MM.1S (cell line): ENCODE measurements at regions not wholly inside any gene's neighbourhood (a gene's known extent, or its start where the extent isn't known, plus 50 kb on each side); places are given as distances from the start of the nearest gene placed in this dataset.
"Not testable (repeated sequence)": the region's sequence is repeated elsewhere in the genome, so short reads cannot be mapped to it uniquely, and the experiment has no call there.

Experiments used
- DNase-seq: peaks from one replicate; pipeline ENCODE4 v3.0.0-alpha.2; 2015
- H2AFZ ChIP-seq: fragments of 300-600 bp; sonication (generic); 2 replicates; pipeline ENCODE4 v1.6.0; 2016; ENCODE audit warnings: antibody characterized with exemption, low read length
- H3F3A ChIP-seq: fragments of 300-600 bp; sonication (generic); 2 replicates; pipeline ENCODE4 v1.6.1; 2016; ENCODE audit warnings: mild to moderate bottlenecking, antibody characterized with exemption, low read length, moderate library complexity, mixed read lengths; ENCODE audit not compliant: insufficient read depth
- H3K27ac ChIP-seq: fragments of 300-600 bp; sonication (generic); 2 replicates; pipeline ENCODE4 v1.5.1; 2016; ENCODE audit warnings: mild to moderate bottlenecking, low read length
- H3K27me3 ChIP-seq: fragments of 300-600 bp; sonication (generic); replicated peaks from 2 replicates; pipeline ENCODE4 v1.6.0; 2016; ENCODE audit warnings: low read length; ENCODE audit not compliant: insufficient read depth
- H3K36me3 ChIP-seq: fragments of 300-600 bp; sonication (generic); replicated peaks from 2 replicates; pipeline ENCODE4 v1.6.1; 2016; ENCODE audit warnings: mild to moderate bottlenecking, low read length, mixed read lengths; ENCODE audit not compliant: insufficient read depth
- H3K4me1 ChIP-seq: fragments of 300-600 bp; sonication (generic); 2 replicates; pipeline ENCODE4 v1.6.1; 2016; ENCODE audit warnings: low read length, mixed read lengths
- H3K4me2 ChIP-seq: fragments of 300-600 bp; sonication (generic); 2 replicates; pipeline ENCODE4 v1.6.0; 2016; ENCODE audit warnings: low read depth, low read length
- H3K4me3 ChIP-seq: fragments of 300-600 bp; sonication (generic); 2 replicates; pipeline ENCODE4 v1.5.1; 2016; ENCODE audit warnings: low read length, mixed read lengths
- H3K79me2 ChIP-seq: fragments of 300-600 bp; sonication (generic); 2 replicates; pipeline ENCODE4 v1.6.1; 2016; ENCODE audit warnings: mixed run types, low read length, mixed read lengths
- H3K9ac ChIP-seq: fragments of 300-600 bp; sonication (generic); 2 replicates; pipeline ENCODE4 v1.6.1; 2016; ENCODE audit warnings: low read length, mixed read lengths
- H3K9me2 ChIP-seq: fragments of 300-600 bp; sonication (generic); replicated peaks from 2 replicates; pipeline ENCODE4 v1.6.1; 2016; ENCODE audit warnings: mild to moderate bottlenecking, low read length, mixed read lengths; ENCODE audit not compliant: insufficient read depth
- H3K9me3 ChIP-seq: fragments of 300-600 bp; sonication (generic); replicated peaks from 2 replicates; pipeline ENCODE4 v1.6.1; 2016; ENCODE audit warnings: mild to moderate bottlenecking, low read length, mixed read lengths; ENCODE audit not compliant: insufficient read depth
- H4K20me1 ChIP-seq: fragments of 300-600 bp; sonication (generic); 2 replicates; pipeline ENCODE4 v1.6.1; 2016; ENCODE audit warnings: mild to moderate bottlenecking, low read length, moderate library complexity, mixed read lengths; ENCODE audit not compliant: insufficient read depth
- EZH2 ChIP-seq: fragments of 300-600 bp; sonication (generic); optimal IDR thresholded peaks from 2 replicates; pipeline ENCODE3; 2017; ENCODE audit warnings: low read depth, mild to moderate bottlenecking, antibody characterized with exemption, low read length, mixed read lengths
- EZH2phosphoT487 ChIP-seq: fragments of 300-600 bp; sonication (generic); IDR thresholded peaks from 2 replicates; pipeline ENCODE4 v1.6.1; 2018; ENCODE audit warnings: antibody characterized with exemption, low read length
- TF ChIP-seq, protein P1 (sequence below): fragments of 300-600 bp; sonication (generic); IDR thresholded peaks from 2 replicates; pipeline ENCODE4 v1.5.1; 2016; ENCODE audit warnings: antibody characterized with exemption, low read length, mixed read lengths

DNA sequence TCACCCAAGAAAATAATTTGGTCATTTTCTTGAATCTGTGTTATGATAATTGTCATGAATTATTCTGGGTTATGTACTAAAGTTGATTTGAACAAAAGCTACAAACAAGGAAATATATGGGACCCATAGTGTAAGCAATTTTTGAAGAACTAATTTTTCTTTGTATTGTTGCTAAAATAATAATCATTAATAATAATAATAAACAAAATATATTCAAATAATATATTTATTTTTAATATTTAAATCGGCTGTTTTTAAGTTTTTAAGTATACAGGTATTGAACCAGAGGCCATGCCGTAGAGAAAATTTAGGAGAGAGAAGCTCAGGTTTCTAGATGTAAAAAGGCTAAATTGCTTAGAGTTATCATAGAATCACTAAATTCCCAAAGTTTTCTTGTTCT lies 747.3 kb downstream of the LUZP2 start:
- Histone ChIP-seq H3F3A (no peaks in the 10 kb centered on the region), H3K27ac (no peak overlapping the region), H3K9ac (no peak overlapping the region), H3K27me3 (no peaks in the 10 kb centered on the region), H4K20me1 (no peaks in the 10 kb centered on the region), H3K4me3 (no peak overlapping the region), H3K4me1 (no peaks in the 10 kb centered on the region), H3K4me2 (no peak overlapping the region), H2AFZ (no peak overlapping the region), H3K36me3 (no peaks in the 10 kb centered on the region), H3K9me2 (no peaks in the 10 kb centered on the region), H3K9me3 (no peaks in the 10 kb centered on the region; the same call in 1 of the 2 replicates), H3K79me2 (no peaks in the 10 kb centered on the region)
- TF ChIP-seq EZH2 (no peak), EZH2phosphoT487 (no peak)
- TF ChIP-seq, protein P1, sequence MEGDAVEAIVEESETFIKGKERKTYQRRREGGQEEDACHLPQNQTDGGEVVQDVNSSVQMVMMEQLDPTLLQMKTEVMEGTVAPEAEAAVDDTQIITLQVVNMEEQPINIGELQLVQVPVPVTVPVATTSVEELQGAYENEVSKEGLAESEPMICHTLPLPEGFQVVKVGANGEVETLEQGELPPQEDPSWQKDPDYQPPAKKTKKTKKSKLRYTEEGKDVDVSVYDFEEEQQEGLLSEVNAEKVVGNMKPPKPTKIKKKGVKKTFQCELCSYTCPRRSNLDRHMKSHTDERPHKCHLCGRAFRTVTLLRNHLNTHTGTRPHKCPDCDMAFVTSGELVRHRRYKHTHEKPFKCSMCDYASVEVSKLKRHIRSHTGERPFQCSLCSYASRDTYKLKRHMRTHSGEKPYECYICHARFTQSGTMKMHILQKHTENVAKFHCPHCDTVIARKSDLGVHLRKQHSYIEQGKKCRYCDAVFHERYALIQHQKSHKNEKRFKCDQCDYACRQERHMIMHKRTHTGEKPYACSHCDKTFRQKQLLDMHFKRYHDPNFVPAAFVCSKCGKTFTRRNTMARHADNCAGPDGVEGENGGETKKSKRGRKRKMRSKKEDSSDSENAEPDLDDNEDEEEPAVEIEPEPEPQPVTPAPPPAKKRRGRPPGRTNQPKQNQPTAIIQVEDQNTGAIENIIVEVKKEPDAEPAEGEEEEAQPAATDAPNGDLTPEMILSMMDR: no peak
- DNase-seq: no peak

DNA sequence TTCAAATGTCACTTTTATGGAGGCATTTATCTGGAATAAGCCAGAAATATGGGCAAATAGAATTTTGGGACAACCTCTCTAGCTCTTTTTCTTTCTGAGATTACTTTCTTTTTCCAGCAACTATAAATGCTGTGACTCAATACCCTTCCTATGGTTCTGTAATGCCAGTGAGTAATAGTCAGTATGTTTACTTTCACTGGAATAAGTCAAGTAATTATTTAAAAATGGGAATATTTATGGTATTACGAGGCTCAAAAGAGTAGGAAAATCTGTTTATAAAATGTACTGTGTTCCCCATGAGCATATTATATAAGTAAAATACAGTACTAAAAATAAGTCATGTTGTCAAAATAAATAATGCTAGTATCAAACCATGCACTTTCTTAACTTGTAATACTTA lies 750.5 kb downstream of the LUZP2 start:
- no peak overlapping the region for H2AFZ ChIP-seq
- H3K9me2 ChIP-seq: no peaks in the 10 kb centered on the region
- no peak overlapping the region for H3K27ac ChIP-seq
- H3K4me3 ChIP-seq: no peak overlapping the region
- TF ChIP-seq, protein P1: no peak
- TF ChIP-seq EZH2phosphoT487 (no peak), EZH2 (no peak)
- no peaks in the 10 kb centered on the region for H3K79me2 ChIP-seq
- no peaks in the 10 kb centered on the region for H3K36me3 ChIP-seq
- DNase-seq: no peak
- no peaks in the 10 kb centered on the region; the same call in 1 of the 2 replicates for H3K9me3 ChIP-seq
- H4K20me1 ChIP-seq: no peaks in the 10 kb centered on the region
- no peak overlapping the region for H3K9ac ChIP-seq
- H3F3A ChIP-seq: no peaks in the 10 kb centered on the region
- no peaks in the 10 kb centered on the region for H3K27me3 ChIP-seq
- no peak overlapping the region for H3K4me2 ChIP-seq
- H3K4me1 ChIP-seq: no peaks in the 10 kb centered on the region

DNA sequence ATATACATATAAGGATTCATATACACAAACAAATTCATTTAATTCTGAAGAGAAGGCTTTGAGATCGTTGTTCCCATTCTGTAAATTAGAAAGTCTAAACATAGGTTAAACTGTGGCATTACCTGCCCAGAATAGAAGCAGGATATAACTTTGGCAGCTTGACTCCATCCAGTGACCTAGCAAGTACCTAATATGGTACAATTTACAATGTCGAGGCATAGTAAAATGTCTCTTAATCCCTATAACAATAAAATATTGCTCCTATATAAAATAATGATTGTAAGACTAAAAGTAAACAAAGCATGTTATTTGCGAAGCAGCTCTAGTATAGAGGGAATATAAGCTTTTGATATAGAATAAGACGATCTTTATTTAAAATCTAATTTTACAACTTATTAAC lies 756.0 kb downstream of the LUZP2 start:
- Histone ChIP-seq H3K4me2 (no peak overlapping the region), H3K27me3 (no peaks in the 10 kb centered on the region), H3K9ac (no peak overlapping the region)

DNA sequence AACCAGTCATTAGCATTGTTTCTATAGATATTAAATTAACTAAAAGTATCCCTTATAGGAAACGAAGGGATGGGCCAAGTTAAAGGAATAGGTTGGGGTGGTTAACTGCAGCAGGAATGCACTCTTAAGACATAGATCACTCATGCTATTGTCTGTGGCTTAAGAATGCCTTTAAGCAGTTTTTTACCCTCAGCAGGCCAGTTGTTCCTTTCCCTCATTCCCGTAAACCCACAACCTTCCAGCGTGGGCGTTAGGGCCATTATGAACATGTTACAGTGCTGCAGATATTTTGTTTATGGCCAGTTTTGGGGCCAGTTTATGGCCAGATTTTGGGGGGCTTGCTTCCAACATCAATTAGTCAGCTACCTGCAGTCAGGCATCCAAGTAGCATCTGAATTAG lies 767.0 kb downstream of the LUZP2 start:
- H3K9me2 ChIP-seq, H3K9me3 ChIP-seq, H3K4me1 ChIP-seq, H3K27ac ChIP-seq, H4K20me1 ChIP-seq, H3K27me3 ChIP-seq, H3K4me3 ChIP-seq, H3F3A ChIP-seq, H3K79me2 ChIP-seq, H3K36me3 ChIP-seq, DNase-seq, H3K9ac ChIP-seq, H2AFZ ChIP-seq, H3K4me2 ChIP-seq: not testable (repeated sequence)

More for the DNA sequence above, 756.0 kb downstream of the LUZP2 start:
- Histone ChIP-seq H3F3A (no peaks in the 10 kb centered on the region), H3K9me2 (no peaks in the 10 kb centered on the region), H4K20me1 (no peaks in the 10 kb centered on the region), H3K79me2 (no peaks in the 10 kb centered on the region), H3K9me3 (no peaks in the 10 kb centered on the region), H3K4me3 (no peak overlapping the region), H3K27ac (no peak overlapping the region), H3K36me3 (no peaks in the 10 kb centered on the region), H2AFZ (no peak overlapping the region), H3K4me1 (no peaks in the 10 kb centered on the region)
- no peak for DNase-seq
- no peak for TF ChIP-seq EZH2
- TF ChIP-seq EZH2phosphoT487: no peak
- TF ChIP-seq, protein P1: no peak
